Hematopoietic multipotent progenitor cell treated with erythropoietin and hydrocortisone succinate and interleukin-3 and kit ligand, for 15 days (in vitro differentiated cells): ENCODE measurements at regions not wholly inside any gene's neighbourhood (a gene's known extent, or its start where the extent isn't known, plus 50 kb on each side); places are given as distances from the start of the nearest gene placed in this dataset.
"Not testable (repeated sequence)": the region's sequence is repeated elsewhere in the genome, so short reads cannot be mapped to it uniquely, and the experiment has no call there.

Experiments
- DNase-seq: peaks from one replicate; pipeline ENCODE4 v3.0.0-alpha.2; 2015; ENCODE audit warnings: low spot score

DNA sequence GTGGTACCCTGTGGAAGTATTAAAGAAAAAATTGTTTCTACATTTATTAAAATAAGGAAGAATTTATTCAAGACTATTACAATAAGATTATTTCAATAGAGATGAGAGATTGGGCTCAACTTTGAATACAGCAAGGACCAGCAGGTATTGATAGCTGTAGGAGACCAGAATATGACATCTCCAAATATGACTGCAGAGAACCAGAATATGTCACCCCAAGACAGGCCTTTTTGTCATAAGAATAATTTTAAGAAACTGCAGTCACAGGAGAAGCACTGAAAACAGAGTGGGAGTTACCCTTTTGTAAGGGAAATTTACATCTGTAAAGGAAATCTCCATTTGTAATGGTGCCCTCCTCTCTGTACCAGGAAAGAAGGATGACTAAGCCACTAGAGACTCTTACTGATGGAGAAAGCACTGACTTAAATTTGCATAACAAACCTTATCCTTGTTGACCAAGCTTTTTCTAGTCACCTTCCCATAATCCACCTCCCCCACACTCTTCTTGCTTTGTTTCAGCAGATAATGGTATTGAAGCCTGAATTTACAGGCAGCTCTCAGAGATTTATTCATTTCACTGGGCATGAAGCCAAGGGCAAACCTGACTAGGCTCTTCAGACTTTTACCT lies 145.1 kb upstream of the RMP24 start:
- DNase-seq, result no peak

GRCh38 chr18:35827903-35828275 lies 144.6 kb upstream of the RMP24 start:
- no peak for DNase-seq

DNA sequence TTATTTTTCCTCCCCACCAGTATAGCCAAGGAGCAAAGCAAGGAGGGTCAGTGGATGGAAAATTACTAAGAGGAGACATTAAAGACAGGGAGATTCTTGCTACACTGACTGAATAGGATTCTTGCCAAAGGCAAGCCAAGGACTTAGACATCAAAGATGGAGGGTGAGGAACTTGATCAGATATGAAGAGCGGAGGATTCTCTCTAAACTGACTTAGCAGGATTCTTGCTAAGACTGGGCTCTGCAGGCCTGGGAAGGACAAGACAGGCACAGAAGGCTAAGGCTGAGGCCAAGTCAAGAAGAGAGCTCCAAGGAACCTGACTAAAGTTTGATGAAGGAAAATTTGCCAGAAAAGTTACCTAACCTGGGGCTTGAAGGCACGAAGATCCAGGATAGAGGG lies 143.9 kb upstream of the RMP24 start:
- no peak for DNase-seq

DNA sequence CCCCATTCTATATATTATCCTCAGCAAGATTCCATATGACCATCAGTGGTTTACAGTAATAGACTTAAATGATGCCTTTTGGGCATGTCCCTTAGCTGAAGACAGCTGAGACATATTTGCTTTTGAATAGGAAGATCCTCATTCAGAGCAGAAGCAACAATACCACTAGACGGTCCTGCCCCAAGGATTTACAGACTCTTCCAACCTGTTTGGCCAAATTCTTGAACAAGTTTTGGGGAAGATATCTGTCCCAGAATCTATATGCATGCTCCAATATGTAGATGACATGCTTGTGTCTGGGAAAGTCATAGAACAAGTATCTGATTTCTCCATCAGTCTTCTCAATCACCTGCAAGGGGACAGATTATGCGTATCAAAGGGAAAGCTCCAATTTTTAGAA lies 137.1 kb upstream of the RMP24 start:
- no peak for DNase-seq

DNA sequence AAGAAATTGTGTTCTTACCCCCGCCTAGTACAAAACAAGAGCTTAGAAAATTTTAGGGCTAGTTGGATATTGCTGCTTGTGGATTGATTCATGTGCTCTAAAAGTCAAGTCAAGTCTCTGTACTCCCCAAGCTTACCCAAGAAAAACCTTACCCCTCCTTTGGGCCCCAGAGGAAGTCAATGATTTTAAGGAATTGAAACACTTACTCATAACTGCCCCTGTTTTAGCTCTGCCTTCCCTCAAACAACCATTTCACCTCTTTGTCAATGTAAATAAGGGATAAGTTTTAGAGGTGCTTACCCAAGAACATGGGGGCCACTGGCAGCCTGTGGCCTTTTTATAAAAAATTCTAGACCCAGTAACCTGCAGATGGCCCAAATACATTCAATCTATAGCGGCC lies 136.6 kb upstream of the RMP24 start:
- no peak for DNase-seq

DNA sequence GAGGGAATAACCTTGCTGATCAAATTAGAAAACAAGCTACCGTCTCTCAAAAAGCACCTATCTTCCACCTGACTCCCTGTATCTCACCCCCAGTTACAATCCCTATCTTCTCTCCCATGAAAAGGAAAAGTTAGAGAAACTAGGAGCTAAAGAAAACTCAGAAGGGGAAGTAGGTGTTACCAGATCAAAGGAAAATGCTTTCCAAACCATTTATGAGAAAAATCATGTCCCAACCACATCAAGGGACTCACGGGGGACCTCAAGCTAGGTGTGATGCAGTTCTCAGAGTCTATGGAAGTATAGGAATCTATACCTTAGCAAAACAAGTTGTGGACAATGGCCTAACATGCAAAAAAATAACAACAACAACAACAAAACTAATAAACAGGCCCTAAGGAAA lies 135.5 kb upstream of the RMP24 start:
- DNase-seq, result no peak

GRCh38 chr18:35837922-35838496 lies 134.5 kb upstream of the RMP24 start:
- no peak for DNase-seq

- no peak for DNase-seq
These were observed 131.2 kb upstream of the RMP24 start for GRCh38 chr18:35841283-35841682.

- DNase-seq, result no peak
These were observed 129.9 kb upstream of the RMP24 start for GRCh38 chr18:35842536-35842935.

GRCh38 chr18:35848321-35848720 lies 124.2 kb upstream of the RMP24 start:
- DNase-seq, result not testable (repeated sequence)

GRCh38 chr18:35849241-35849640 lies 123.2 kb upstream of the RMP24 start:
- DNase-seq, result not testable (repeated sequence)

DNA sequence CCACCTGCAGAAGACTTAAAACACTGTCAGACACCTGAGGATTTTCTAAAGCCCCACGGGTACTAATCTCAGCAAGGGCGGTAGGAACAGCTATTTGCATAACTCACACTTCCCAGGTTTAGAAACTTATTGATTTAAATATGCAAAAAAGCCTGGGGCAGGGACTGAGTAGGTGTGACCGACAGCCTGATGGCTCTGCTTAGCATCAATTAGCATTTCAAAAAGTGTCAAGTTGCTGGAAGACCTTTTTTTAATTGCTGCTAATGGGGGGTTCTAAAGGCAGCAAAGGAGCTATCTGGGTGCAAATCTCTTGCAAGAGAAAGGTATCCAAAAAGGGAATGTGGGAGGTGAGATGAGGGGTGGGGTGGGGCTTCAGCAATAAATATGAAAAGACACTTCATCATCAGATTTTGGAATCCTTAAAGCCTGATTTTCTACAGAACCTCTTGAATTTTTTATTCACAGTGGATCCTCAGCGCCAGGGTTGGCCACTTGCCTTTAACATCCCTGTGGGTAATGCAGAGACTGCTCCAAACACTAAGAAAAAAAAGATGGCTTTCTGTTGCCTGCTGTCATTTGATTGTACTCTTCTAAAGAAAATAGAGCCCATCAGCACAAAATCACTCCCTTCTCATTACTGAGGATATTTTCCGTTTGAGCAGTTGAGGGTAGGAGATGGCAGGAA lies 121.1 kb upstream of the RMP24 start:
- no peak for DNase-seq

GRCh38 chr18:35852786-35853185 lies 119.7 kb upstream of the RMP24 start:
- no peak for DNase-seq

DNA sequence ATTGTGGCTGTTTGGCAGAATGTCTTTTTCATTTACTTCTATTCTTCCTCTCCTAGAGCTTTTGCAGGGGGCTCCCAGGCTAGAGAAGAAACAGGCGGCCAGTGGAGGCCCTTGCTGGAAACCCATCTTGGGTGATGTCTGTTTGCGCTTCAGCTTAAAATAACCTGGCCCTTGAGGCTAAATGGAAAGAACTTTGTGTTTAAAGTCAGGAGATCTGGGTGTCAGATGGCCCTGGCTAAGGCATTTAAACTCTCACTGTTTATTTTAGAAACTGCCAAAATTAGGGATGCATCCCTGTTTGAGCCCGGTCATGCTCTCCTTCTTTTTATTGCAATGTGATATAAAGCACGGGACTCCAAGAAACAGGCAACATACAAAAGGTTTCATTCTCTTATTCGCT lies 118.4 kb upstream of the RMP24 start:
- DNase-seq, result no peak

GRCh38 chr18:35856178-35856577 lies 116.3 kb upstream of the RMP24 start:
- DNase-seq, result no peak

GRCh38 chr18:35856721-35857120 lies 115.8 kb upstream of the RMP24 start:
- not testable (repeated sequence) for DNase-seq

- DNase-seq, result not testable (repeated sequence)
These were observed 114.9 kb upstream of the RMP24 start for GRCh38 chr18:35857581-35857980.

DNA sequence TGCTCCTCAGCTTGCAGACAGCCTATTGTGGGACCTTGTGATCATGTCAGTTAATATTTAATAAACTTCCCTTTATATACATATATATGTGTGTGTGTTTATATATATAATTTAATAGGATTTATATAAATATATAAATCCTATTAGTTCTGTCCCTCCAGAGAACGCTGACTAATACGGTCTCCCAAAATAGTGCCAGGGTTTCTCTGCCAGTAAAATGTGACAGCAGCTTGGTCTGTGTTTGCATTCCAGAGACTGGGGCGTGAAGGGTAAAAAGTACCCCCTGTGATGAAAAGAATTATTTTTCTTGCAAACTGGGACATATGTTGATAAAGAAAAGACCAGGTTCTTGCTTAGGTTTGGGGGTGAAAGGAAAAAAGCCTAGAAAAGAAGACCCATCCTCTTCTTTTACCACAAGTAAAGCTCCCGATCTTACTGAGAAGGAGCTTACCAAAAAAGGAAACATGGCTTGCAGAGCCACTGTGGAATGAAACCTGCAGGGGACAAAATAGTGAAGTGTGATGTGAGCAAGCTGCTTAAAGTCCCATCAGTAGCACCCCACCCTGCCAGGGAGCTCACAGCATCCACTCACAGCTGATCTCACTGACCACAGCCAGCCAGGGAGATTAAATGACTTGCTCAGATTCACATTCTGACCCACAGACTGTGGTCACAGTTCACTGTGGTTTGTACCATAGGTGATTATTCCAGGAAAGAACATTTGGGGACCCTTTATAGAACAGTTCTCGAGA lies 110.9 kb upstream of the RMP24 start:
- no peak for DNase-seq

GRCh38 chr18:35862119-35862640 lies 110.3 kb upstream of the RMP24 start:
- DNase-seq, result peak; percentile 6

DNA sequence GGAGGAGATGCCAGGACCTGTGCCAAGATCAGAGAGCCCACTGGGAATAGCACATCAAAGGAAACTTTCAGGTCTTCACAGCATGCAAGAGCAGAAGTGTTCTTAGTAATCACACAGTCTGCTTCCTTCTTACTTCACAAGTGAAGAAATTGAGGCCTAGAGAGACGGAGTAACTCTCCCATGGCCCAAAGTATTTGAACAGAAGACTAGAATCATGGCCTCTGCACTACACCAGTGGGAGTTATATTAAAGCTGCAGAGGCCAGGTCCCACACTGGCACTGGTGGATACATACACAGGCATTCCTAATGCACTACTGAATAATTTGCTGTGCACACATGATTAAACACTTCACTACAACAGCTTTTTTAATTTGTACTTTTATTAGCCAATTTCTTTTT lies 107.6 kb upstream of the RMP24 start:
- no peak for DNase-seq

GRCh38 chr18:35868915-35869314 lies 103.6 kb upstream of the RMP24 start:
- no peak for DNase-seq

DNA sequence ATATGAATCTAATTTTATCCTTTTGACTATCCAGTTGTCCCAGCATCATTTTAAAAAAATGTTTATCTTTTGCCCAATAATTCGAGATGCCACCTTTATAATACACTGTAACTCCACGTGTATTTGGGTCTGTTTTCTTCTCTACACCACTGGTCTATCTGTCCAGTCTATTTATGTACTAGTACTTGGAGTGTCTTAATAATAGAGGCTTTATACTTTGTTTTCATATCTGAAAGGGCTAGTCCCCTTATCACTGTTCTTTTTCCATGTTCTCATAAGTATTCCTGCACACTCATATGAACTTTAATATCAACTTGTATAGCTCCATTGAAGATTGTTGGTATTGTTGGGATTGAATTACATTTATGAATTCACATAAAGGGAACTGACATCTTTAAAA lies 101.1 kb upstream of the RMP24 start:
- no peak for DNase-seq

- DNase-seq, result no peak
These were observed 96.9 kb upstream of the RMP24 start for GRCh38 chr18:35875566-35875965.
